SK-N-DZ (cell line): ENCODE measurements at regions not wholly inside any gene's neighbourhood (a gene's known extent, or its start where the extent isn't known, plus 50 kb on each side); places are given as distances from the start of the nearest gene placed in this dataset.
A peak's percentile ranks its signal among the peaks of the same experiment; 100 is the strongest.
"Not testable (repeated sequence)": the region's sequence is repeated elsewhere in the genome, so short reads cannot be mapped to it uniquely, and the experiment has no call there.

ENCODE experiments used
- DNase-seq: peaks from one replicate; pipeline ENCODE4 v3.0.0-alpha.2; 2015; ENCODE audit warnings: low spot score

- DNase-seq = not testable (repeated sequence)
Measured at GRCh38 chrX:94341730-94342129, 667.7 kb downstream of the FAM133A start.

GRCh38 chrX:94361241-94361640 is 687.2 kb downstream of the FAM133A start:
- DNase-seq = no peak

GRCh38 chrX:94365736-94366135 is 691.7 kb downstream of the FAM133A start:
- no peak for DNase-seq

GRCh38 chrX:94366616-94367015 is 692.6 kb downstream of the FAM133A start:
- DNase-seq = no peak

GRCh38 chrX:94389044-94389443 is 715.0 kb downstream of the FAM133A start:
- DNase-seq = no peak

GRCh38 chrX:94400488-94400887 is 726.5 kb downstream of the FAM133A start:
- DNase-seq = no peak

GRCh38 chrX:94401426-94401825 is 727.4 kb downstream of the FAM133A start:
- no peak for DNase-seq

GRCh38 chrX:94414746-94415145 is 740.7 kb downstream of the FAM133A start:
- no peak for DNase-seq

GRCh38 chrX:94418065-94418464 is 744.1 kb downstream of the FAM133A start:
- DNase-seq = no peak

GRCh38 chrX:94424456-94424855 is 750.5 kb downstream of the FAM133A start:
- DNase-seq = no peak

- DNase-seq = no peak
Measured at GRCh38 chrX:94430091-94430490, 756.1 kb downstream of the FAM133A start.

- DNase-seq = no peak
Measured at GRCh38 chrX:94435799-94436198, 761.8 kb downstream of the FAM133A start.

GRCh38 chrX:94454159-94454558 is 780.2 kb downstream of the FAM133A start:
- no peak for DNase-seq

- no peak for DNase-seq
Measured at GRCh38 chrX:94454606-94455005, 780.6 kb downstream of the FAM133A start.

GRCh38 chrX:94455782-94456181 is 781.8 kb downstream of the FAM133A start:
- no peak for DNase-seq

GRCh38 chrX:94492541-94492940 is 818.5 kb downstream of the FAM133A start:
- no peak for DNase-seq

GRCh38 chrX:94493405-94493804 is 819.4 kb downstream of the FAM133A start:
- no peak for DNase-seq

GRCh38 chrX:94511564-94511963 is 837.6 kb downstream of the FAM133A start:
- DNase-seq = no peak

GRCh38 chrX:94515009-94515408 is 841.0 kb downstream of the FAM133A start:
- no peak for DNase-seq

- peak; percentile 3 for DNase-seq
Measured at GRCh38 chrX:94524867-94525266, 850.9 kb downstream of the FAM133A start.

- no peak for DNase-seq
Measured at GRCh38 chrX:94545722-94546121, 871.7 kb downstream of the FAM133A start.

GRCh38 chrX:94551831-94552230 is 877.8 kb downstream of the FAM133A start:
- no peak for DNase-seq

GRCh38 chrX:94560930-94561329 is 886.9 kb downstream of the FAM133A start:
- no peak for DNase-seq

- DNase-seq = no peak
Measured at GRCh38 chrX:94576367-94577004, 902.5 kb downstream of the FAM133A start.
